Stimulated activated CD4-positive, alpha-beta T cell treated with anti-CD3 and anti-CD28 coated beads, Interleukin-2, amount 100 ng/mL, for 48 hours (primary cell): ENCODE measurements at regions not wholly inside any gene's neighbourhood (a gene's known extent, or its start where the extent isn't known, plus 50 kb on each side); places are given as distances from the start of the nearest gene placed in this dataset.
"Not testable (repeated sequence)": the region's sequence is repeated elsewhere in the genome, so short reads cannot be mapped to it uniquely, and the experiment has no call there.

Experiments
- DNase-seq, 2 donors: peaks; one replicate each; pipeline ENCODE4 v3.0.0-alpha.2; 2020

- no peak for DNase-seq
Observed at GRCh38 chr19:31825134-31826094, 476.2 kb upstream of the TSHZ3 start.

- no peak for DNase-seq
Observed at GRCh38 chr19:31826325-31826724, 477.1 kb upstream of the TSHZ3 start.

- DNase-seq, result no peak
Observed at GRCh38 chr19:31831421-31832175, 482.4 kb upstream of the TSHZ3 start.

- DNase-seq, result no peak
Observed at GRCh38 chr19:31832176-31832548, 482.9 kb upstream of the TSHZ3 start.

GRCh38 chr19:31834070-31834469 is 484.8 kb upstream of the TSHZ3 start:
- no peak for DNase-seq

DNA sequence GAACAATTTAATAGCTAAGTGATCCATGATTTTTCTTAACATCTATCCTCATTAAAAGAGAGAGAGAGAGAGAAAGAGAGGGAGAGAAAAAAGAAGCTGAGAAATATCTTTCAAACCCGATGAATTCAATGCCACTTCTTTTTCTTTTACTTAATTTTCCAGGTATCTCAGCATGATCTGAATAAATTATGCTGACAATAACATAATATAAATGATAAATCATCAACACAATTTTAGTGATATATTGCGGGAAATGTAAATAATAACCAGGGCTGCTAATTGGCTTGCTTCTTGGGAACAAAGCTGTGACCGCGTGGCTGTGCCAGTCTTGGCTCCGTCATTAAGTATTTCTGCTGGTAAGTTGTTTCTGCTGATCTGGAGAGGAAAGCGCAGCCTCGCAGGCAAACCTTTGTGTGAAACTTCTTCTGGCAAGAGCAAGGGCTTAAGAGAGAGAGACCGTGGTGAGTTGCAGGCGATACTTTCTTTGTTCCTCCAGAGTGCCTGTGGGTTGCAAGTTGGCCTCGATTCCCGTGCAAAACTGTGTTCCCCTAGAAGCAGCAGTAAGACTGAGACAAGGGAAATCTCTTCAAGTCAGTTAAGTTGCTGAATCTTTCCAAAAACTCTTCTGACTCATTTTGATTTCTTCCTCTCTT is 489.1 kb upstream of the TSHZ3 start:
- DNase-seq, result no peak

DNA sequence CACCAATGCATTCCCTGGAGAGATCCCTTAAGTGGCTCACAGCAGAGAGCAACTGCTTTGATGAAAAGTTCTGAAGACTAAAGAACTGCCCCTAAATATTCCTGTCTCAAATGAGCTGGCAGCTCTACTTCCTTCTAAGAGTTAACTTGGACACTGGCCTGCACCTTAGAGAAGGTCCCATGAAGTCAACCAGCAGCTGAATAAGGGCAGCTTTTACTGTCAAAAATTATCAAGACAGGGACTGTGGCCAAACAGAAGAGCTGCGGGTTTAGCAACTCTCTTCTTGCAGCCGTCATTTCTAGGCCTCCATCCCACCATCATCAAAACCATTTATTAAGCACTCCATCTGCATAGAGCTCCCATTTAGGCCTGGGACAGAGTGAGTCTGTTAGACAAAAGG is 491.1 kb upstream of the TSHZ3 start:
- DNase-seq, result no peak

GRCh38 chr19:31841755-31842154 is 492.5 kb upstream of the TSHZ3 start:
- DNase-seq, result no peak

- DNase-seq, result no peak
Observed at GRCh38 chr19:31863122-31863521, 482.3 kb upstream of the ZNF507 start.

GRCh38 chr19:31874313-31874712 is 471.1 kb upstream of the ZNF507 start:
- DNase-seq, result no peak

GRCh38 chr19:31875591-31875990 is 469.8 kb upstream of the ZNF507 start:
- DNase-seq, result no peak

DNA sequence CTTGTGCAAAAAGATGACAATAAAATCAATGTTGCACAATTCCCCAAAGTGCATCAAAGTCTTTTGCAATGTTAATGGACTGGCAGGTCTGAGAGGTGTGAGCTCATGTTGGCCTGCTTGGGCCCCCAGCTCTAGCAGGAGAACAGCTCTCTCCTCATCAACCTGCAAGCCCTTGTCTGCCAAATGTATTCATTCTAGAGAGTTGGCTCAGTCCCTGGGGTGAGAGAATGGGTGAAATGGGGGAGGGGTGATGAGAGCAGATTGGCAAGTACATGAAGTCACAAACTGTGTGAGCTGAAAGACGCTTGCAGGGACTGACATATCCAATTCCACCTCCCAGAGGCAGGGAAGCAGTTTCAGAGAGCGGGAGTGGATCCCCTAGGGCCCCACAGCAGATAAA is 465.1 kb upstream of the ZNF507 start:
- no peak for DNase-seq

- no peak for DNase-seq
Observed at GRCh38 chr19:31881988-31882387, 463.4 kb upstream of the ZNF507 start.

- DNase-seq, result no peak
Observed at GRCh38 chr19:31882709-31883108, 462.7 kb upstream of the ZNF507 start.

- DNase-seq, result no peak
Observed at GRCh38 chr19:31883296-31883990, 462.0 kb upstream of the ZNF507 start.

GRCh38 chr19:31885280-31885853 is 460.0 kb upstream of the ZNF507 start:
- DNase-seq, result no peak

DNA sequence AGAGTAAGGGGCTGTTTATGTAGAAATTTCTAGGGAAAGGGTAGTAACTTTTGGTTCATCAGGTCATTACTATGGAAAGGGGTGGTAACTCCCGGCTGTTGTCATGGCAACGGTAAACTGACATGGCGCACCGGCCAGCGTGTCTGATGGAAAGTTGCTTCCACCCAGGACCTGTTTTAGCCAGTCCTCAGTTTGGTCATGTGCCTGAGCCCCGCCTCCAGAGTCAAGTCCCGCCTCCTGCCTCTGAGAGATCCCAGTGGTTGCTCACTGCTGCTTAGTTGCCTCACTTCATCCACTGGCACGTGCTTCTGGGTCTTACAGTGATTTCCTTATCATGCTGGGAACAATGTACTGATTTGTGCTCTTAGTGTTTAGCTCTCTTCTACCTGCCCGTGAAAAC is 455.2 kb upstream of the ZNF507 start:
- no peak for DNase-seq

DNA sequence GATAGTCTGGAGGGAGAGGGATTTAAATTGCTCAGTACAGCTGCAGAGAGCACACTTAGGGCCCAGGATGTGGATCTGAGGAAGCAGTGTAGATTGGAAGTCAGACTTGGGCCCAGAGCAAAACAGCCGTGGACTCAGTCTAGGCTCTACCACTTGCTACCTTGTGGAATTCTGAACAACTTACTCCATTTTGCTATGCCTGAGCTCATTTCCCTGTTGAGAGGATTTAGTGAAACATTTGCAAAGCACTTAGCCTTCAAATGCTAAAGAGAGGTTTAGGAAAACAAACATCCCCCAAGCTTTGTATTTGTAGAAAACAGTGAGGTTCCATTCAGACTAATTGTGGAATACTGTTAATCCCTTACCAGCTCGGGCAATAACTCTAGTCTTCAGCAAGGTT is 453.4 kb upstream of the ZNF507 start:
- no peak for DNase-seq

DNA sequence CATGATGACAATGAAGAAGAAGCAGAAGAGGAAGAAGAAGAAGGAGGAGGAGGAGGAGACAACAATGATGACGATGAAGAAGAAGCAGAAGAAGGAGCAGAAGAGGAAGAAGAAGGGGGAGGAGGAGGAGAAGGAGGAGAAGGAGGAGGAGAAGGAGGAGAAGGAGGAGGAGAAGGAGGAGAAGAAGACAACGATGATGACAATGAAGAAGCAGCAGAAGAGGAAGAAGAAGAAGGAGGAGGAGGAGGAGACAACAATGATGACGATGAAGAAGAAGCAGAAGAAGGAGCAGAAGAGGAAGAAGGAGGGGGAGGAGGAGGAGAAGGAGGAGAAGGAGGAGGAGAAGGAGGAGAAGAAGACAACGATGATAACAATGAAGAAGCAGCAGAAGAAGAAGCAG is 451.9 kb upstream of the ZNF507 start:
- not testable (repeated sequence) for DNase-seq

DNA sequence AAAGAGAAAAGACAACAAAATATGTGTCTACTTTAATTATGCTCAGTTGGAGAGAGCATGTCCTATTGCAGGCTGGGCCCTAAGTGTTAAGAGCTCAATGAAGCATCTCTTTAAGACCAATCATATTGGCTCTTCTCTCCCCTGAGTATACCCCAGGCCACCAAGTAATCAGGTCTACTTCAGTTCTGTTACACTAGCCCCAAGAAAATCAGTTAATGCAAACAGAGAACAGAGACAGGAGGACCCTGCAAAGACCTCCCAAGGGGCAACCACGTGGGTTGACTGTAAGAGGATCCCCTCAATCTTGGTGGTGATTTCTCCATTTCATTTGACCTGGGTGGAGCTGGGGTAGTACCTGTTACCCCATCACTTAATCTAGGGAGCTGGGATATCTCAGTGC is 451.0 kb upstream of the ZNF507 start:
- no peak for DNase-seq

DNA sequence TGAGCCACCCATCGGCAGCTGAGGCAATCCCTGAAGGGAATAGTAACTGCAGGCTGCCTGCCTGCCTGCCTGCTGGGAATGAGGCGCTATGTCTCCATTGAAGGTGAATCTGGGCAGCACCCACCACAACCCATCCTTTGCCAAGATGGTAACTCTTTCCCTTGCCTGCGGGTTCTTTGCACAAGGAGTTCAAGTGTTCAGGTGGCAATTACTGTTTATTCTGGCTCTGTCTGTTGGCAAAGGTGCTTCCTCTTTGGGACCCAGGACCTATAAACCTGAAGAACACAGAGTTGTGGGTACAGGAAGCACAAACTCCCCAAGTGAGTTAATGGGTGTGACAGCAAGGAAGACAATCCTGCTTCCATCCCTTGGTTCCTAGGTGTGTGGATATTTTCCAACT is 448.1 kb upstream of the ZNF507 start:
- DNase-seq, result no peak

DNA sequence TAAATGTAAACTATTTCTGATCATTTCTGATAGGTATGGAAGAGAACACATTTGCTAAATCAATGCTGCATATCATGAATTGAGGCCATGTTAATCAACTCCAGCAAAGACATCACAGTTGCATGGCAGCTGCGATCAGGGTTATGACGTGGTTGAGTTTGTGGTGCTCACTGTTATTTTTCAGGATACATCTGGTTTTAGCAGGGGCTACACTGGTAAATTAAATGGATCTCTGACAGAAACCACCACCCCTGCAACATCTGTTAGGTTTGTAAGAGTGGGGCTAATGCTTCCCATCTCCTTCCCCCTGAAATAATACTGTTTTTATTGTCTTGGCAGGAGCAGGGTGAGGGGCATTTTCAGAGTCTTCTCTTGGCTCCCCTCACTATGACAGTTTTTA is 444.4 kb upstream of the ZNF507 start:
- DNase-seq, result no peak

- DNase-seq, result no peak
Observed at GRCh38 chr19:31902821-31903220, 442.6 kb upstream of the ZNF507 start.
